HFF-Myc (cell line): ENCODE measurements at regions not wholly inside any gene's neighbourhood (a gene's known extent, or its start where the extent isn't known, plus 50 kb on each side); places are given as distances from the start of the nearest gene placed in this dataset.
A peak's percentile ranks its signal among the peaks of the same experiment; 100 is the strongest.

Experiments used
- DNase-seq: peaks from one replicate; pipeline ENCODE4 v3.0.0-alpha.2; 2011; ENCODE audit warnings: low read depth; ENCODE audit errors: extremely low read depth
- H3K4me3 ChIP-seq: replicated peaks from 2 replicates; pipeline ENCODE4 v1.5.1; 2011; ENCODE audit warnings: low read depth, mild to moderate bottlenecking, control low read depth, low read length
- CTCF ChIP-seq: IDR thresholded peaks from 2 replicates; pipeline ENCODE4 v1.5.1; 2012; ENCODE audit warnings: mild to moderate bottlenecking, low read depth, low read length, control low read depth; ENCODE audit errors: missing control alignments

DNA sequence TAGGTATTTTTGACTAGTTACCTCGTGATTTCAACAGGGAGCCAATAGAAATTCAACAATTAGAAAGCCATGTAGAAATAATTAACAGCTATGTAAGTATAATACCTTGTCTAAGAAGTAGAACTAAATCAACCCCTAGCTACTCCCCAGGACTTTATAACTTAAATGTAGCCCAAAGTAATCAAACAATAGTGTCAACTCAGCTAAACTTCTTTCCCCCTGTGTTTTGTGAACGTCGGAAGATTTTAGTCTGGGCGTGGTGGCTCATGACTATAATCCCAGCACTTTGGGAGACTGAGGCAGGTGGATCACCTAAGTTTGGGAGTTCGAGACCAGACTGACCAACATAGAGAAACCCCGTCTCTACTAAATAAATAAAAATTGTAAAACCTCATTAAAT is 579.9 kb upstream of the NCAM2 start:
- no peak for DNase-seq
- TF ChIP-seq CTCF = no peak
- no peak overlapping the region for H3K4me3 ChIP-seq

DNA sequence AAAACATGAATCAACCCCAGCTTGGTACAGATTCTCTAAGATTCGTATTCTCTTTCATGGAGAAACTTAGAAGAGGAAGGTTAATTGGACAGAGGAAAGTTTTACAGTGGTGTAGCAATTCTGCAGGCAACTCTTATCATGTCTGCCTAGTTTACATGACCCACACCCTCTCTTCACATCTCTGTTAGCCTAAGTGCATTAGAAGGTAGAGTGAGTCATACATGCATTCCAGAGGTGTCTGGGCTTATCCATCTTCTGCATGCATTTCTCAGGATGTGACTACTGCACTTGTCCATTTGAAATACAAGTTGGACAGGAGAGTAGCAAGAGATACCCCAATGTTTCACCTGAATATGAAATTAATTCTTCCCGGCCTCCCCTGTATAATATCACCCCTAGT is 578.4 kb upstream of the NCAM2 start:
- no peak for DNase-seq
- H3K4me3 ChIP-seq = no peak overlapping the region
- TF ChIP-seq CTCF = no peak

DNA sequence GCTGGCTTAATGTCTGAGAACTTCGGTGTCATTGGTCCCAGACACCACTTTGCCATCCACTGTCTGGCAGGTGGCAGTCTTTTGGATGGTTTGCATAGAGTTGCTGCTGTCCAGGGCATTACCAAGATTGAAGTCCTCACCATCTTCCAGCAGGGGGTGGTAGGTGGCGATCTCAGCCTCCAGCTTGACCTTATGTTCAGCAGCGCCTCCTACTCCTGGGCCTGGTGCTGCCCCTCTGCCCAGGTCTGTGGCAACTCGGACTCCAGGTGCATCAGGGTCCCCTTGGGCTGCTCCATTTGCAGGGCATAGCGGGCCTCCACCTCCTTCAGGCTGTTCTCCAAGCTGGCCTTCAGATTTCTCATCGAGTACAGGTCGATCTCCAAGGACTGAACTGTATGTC is 573.3 kb upstream of the NCAM2 start:
- DNase-seq = no peak
- TF ChIP-seq CTCF = no peak
- H3K4me3 ChIP-seq = no peak overlapping the region

DNA sequence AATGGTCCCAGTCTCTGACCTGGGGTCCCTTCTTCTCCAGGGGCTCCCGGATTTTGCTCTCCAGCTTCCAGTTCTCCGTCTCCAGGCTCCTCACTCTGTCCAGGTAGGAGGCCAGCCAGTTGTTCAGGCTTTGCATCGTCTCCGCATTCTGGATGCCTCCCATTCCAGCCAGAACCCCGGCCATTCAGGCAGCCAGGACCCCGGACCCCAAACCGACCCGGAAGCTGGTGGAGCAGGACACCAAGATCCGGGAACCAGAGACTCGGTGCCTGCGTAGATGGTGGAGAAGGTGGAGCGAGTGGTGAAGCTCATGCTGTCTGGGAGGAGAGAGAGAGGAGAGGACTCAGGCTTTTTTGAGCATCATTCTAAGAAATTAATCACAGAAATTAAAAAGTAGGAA is 572.4 kb upstream of the NCAM2 start:
- no peak overlapping the region for H3K4me3 ChIP-seq
- DNase-seq = no peak
- no peak for TF ChIP-seq CTCF

- DNase-seq = no peak
- TF ChIP-seq CTCF = no peak
- H3K4me3 ChIP-seq = no peak overlapping the region
These were observed 557.9 kb upstream of the NCAM2 start for GRCh38 chr21:20440338-20440737.

DNA sequence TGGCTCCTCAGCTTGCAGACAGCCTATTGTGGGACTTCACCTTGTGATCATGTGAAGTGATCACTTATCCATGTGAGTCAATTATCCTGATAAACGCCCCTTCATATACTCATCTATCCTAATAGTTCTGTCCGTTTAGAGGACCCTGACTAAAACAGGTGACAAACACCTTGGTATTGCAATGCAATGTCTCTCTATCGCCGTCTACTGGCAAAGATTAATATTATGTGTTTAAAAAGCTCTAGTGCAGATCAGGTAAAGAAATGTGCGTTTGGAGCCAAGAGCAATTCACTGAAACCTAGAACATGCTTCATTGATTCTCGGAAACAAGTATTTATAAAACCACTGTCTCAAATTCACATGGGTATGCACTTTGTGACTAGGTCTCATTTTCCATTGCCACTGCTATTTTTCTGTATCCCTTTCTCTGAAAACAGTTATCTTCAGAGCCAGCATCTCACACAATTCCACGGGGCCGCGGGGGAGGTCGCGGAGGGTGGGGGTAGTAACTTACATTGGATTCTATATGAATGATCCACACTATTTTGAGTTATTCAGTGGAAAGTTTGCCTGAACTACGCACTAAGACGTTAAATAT is 554.6 kb upstream of the NCAM2 start:
- no peak for DNase-seq
- TF ChIP-seq CTCF = peak; percentile 43
- H3K4me3 ChIP-seq = no peak overlapping the region

DNA sequence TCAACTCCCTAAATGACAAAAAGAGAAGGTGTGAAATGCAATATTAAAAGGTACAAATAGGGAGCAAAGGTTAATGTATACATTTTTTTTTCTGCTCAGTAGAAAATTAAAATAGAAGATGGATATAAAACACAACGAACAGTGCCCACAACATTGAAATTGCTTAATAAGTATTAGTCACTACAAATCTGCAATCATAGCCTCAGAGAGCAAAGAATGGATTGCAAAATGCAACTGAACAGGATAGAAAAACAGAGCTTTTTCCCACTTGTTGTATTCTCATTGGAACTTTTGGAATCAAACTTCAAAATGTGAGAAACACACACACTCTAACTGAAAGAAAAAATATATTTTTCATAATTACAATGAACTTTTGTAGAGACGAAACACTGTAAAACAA is 552.2 kb upstream of the NCAM2 start:
- no peak for DNase-seq
- H3K4me3 ChIP-seq = no peak overlapping the region
- TF ChIP-seq CTCF = no peak
